ENCODE measurements at regions not wholly inside any gene's neighbourhood (a gene's known extent, or its start where the extent isn't known, plus 50 kb on each side); places are given as distances from the start of the nearest gene placed in this dataset.

- TF ChIP-seq EZH2phosphoT487 (IDR thresholded peaks at IDR 0.05; ENCODE audit: unreplicated experiment) (no peak), CTCF (conservative IDR thresholded peaks at IDR 0.05; ENCODE audit: low read depth in 2 of 2) (no peak), CREB1 (CRISPR knock-in tag; IDR thresholded peaks at IDR 0.05; ENCODE audit: low read depth) (no peak), EZH2 (IDR thresholded peaks at IDR 0.05; ENCODE audit: low read depth, unreplicated experiment) (no peak), POLR2AphosphoS5 (IDR thresholded peaks at IDR 0.05; ENCODE audit: low read depth) (no peak)
Measured at GRCh38 chr1:209302779-209303568, 280.5 kb upstream of the CAMK1G start.

Data from GM23338 (cell line).